GM12873 (cell line): ENCODE measurements at regions not wholly inside any gene's neighbourhood (a gene's known extent, or its start where the extent isn't known, plus 50 kb on each side); places are given as distances from the start of the nearest gene placed in this dataset.

Experiments used
- TF ChIP-seq, protein P1 (sequence below): IDR thresholded peaks from 2 replicates; pipeline ENCODE4 v1.5.1; 2012; ENCODE audit warnings: low read depth, mild to moderate bottlenecking, moderate library complexity, low read length, control low read depth; ENCODE audit not compliant: insufficient read depth; ENCODE audit errors: missing control alignments

DNA sequence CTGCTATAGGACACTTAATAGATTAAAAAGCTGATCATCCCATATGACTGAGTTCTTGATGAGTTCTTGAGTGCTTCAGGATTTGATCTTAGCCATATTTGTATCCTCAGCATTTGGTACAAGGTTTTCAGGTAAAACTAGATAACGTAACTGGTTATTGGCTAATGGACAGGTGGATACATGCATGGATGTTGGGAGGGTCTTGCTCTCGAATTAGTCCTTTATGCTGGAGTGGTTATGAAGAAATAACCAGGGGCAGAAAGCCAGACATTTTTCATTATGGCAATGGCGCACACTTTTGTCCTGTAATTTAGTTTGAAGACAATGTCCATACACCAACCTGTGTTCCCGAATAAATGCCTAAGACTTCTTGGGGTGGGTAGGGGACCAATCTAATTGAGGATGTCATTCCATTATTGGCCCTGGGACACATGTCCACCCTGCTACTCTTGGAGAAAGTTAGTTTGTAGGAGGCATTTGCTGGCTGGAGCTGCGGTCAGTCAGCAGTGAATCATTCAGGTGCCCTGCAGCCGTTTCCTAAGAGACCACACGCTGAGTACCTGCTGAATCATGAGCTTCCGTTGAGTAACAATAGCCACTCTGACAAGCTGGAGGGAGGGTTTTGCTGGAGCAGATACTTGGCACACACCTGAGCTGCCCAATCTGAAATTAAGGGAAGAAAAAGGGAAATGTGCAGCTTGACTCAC is 194.4 kb downstream of the FOXA2 start:
- TF ChIP-seq, protein P1, sequence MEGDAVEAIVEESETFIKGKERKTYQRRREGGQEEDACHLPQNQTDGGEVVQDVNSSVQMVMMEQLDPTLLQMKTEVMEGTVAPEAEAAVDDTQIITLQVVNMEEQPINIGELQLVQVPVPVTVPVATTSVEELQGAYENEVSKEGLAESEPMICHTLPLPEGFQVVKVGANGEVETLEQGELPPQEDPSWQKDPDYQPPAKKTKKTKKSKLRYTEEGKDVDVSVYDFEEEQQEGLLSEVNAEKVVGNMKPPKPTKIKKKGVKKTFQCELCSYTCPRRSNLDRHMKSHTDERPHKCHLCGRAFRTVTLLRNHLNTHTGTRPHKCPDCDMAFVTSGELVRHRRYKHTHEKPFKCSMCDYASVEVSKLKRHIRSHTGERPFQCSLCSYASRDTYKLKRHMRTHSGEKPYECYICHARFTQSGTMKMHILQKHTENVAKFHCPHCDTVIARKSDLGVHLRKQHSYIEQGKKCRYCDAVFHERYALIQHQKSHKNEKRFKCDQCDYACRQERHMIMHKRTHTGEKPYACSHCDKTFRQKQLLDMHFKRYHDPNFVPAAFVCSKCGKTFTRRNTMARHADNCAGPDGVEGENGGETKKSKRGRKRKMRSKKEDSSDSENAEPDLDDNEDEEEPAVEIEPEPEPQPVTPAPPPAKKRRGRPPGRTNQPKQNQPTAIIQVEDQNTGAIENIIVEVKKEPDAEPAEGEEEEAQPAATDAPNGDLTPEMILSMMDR: no peak

DNA sequence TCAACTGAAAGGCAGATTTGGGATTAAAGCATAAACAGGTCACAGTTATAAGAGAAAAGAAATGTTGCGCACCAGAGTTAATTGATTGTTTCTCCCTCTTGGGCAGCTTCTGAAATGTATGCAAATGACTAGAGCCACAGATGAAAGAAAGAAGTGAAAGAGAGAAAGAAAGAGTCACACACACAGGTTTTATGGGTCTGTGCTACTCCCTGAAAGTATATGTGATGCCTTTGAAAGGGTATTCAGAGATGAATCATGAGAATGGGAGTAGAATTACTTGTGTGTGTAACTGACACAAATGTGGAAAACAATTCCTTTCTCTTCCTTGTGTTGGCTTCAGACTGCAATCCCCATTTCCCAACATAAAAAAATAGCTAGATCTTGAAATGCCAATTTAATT is 196.9 kb downstream of the FOXA2 start:
- TF ChIP-seq, protein P1: no peak

DNA sequence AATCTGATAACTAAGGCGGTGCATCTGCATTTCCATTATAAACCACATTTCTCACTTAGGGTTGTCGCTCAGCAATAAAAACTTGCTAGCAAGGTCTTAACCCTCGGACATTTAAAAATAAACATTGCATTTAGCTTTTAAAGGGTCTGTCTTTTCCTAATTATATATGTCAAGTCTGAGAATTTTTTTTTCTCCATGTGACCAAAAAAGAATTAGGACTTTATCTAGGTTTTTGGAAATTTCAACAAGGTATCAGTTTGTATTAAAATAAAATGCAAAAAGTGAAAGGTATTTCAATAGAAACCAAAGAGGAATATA is 198.1 kb downstream of the FOXA2 start:
- TF ChIP-seq, protein P1: no peak

DNA sequence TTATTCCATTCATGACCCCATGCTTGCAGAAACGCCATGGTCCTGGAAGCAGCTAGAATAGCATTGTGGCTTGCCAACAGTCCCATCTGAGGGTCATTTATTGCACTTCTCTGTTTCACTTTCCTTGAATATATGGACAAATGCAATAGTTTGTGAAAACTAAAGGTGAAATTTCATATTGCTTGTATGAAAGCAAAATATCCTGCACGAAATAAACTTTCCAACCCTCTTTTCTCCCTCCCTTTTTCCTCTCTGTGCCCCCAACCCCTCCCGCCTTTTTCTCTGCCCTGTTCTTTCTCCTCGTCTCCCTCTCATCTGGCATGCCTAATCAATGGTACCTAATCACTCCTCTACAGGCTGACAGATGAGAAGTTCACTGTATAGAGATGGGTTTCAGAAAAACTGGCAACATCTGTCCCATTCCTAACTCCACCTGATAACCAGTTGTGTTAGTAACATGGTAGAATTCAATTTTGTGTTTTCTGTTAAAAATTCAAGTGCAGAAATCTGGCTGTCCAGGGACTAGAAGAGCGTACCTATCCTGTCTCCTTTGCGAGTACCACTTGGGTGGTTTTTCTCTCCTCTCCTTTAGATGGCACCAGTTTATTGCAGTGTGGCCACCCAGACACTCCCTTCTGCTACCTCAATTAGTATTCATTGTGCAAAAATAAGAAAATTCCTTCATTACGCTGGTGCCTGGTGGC is 198.6 kb downstream of the FOXA2 start:
- TF ChIP-seq, protein P1: no peak

DNA sequence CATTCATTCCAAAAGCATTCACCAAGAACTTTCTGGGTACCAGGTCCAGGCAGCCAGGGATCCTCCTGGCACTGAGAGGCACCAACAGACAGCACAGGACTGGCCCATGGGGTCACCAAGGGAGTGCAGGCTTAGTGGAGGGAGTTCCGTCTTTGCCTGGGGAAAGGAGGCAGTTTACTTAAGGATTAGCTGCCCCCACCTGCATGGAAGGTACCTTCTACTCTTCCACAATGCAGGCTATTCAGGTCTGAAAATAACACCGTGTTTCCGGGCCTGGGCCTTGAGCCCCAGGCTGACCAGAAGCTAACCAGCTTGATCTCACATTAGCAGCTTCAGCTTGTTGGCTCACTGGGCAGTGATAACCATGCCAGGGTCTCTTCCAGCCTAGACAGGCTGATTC is 199.4 kb downstream of the FOXA2 start:
- TF ChIP-seq, protein P1: no peak

DNA sequence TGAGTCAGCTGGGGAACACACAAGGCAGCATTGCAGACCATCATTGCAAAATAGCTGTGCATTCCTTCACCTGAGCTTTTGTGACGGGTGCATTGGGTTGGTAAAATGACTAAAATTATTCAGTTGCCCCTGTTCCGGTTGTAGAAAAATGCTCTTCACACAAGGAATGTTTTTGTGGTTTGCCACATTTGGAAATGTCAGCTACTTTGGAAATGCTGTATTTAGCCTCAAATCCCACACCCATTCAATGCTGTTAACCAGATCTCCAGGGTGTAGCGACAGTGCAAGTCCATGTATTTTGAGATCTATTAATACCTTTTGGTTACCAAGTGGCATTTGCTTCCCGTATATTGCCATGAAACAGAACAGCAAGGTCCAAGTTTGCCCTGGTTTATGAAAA is 201.2 kb downstream of the FOXA2 start:
- TF ChIP-seq, protein P1: no peak

DNA sequence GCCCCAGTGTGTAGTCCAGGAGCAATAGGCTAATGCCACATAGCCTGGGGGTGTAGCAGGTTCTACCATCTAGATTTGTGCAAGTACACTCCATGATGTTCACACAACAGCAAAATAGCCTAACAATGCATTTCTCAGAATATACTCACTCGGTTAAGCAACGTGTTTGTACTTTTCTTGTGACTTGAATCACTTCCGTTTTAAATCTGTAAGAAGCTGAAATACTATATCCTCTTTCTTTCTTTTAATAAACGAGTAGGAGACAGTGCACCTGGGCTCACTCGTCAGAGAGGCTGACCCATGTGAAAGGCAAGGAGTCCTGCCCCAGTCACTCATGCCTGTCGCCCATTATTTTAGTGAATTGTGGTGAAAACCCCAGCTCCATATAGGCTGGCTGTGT is 201.6 kb downstream of the FOXA2 start:
- TF ChIP-seq, protein P1: no peak
